ENCODE measurements at regions not wholly inside any gene's neighbourhood (a gene's known extent, or its start where the extent isn't known, plus 50 kb on each side); places are given as distances from the start of the nearest gene placed in this dataset.

- CTCF ChIA-PET = interaction anchor here (0.7 to 3.0 kb wide), 25 partner anchors 12 to 624 kb away, joined by 3 to 24 read pairs (median 4); partner anchors contain the start of gene NRIP1
- DNase-seq (ENCODE audit: low read depth) = no peak
Observed at GRCh38 chr21:14863745-14864210, 201.0 kb downstream of the NRIP1 start.

GRCh38 chr21:14862794-14863720, 201.7 kb downstream of the NRIP1 start:
- H3K27me3 ChIP-seq (ENCODE audit: control insufficient read depth, insufficient read depth, low read length) = no peaks in the 10 kb centered on the region
- H3K4me3 ChIP-seq (ENCODE audit: low read depth, low read length) = no peak overlapping the region
- DNase-seq (ENCODE audit: low read depth) = no peak
- no peaks in the 10 kb centered on the region for H3K36me3 ChIP-seq (ENCODE audit: control insufficient read depth, insufficient read depth, low read length)
- CTCF ChIA-PET = interaction anchor here (0.7 to 3.0 kb wide), 10 partner anchors 11 to 619 kb away, joined by 3 to 24 read pairs (median 5); no protein-coding TSS in a partner anchor
- POLR2A ChIA-PET = no interaction called here
- TF ChIP-seq, protein P1, sequence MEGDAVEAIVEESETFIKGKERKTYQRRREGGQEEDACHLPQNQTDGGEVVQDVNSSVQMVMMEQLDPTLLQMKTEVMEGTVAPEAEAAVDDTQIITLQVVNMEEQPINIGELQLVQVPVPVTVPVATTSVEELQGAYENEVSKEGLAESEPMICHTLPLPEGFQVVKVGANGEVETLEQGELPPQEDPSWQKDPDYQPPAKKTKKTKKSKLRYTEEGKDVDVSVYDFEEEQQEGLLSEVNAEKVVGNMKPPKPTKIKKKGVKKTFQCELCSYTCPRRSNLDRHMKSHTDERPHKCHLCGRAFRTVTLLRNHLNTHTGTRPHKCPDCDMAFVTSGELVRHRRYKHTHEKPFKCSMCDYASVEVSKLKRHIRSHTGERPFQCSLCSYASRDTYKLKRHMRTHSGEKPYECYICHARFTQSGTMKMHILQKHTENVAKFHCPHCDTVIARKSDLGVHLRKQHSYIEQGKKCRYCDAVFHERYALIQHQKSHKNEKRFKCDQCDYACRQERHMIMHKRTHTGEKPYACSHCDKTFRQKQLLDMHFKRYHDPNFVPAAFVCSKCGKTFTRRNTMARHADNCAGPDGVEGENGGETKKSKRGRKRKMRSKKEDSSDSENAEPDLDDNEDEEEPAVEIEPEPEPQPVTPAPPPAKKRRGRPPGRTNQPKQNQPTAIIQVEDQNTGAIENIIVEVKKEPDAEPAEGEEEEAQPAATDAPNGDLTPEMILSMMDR (IDR thresholded peaks at IDR 0.05; ENCODE audit: insufficient read depth, low read depth, low read length) = peak; percentile 59

More at GRCh38 chr21:14863745-14864210, 201.0 kb downstream of the NRIP1 start:
- Histone ChIP-seq H3K27me3 (ENCODE audit: control insufficient read depth, insufficient read depth, low read length) (no peaks in the 10 kb centered on the region), H3K36me3 (ENCODE audit: control insufficient read depth, insufficient read depth, low read length) (no peaks in the 10 kb centered on the region), H3K4me3 (ENCODE audit: low read depth, low read length) (no peak overlapping the region)
- TF ChIP-seq, protein P1 (IDR thresholded peaks at IDR 0.05; ENCODE audit: insufficient read depth, low read depth, low read length) = no peak
- POLR2A ChIA-PET = no interaction called here

GRCh38 chr21:14858311-14858710, 206.5 kb downstream of the NRIP1 start:
- TF ChIP-seq, protein P1 (IDR thresholded peaks at IDR 0.05; ENCODE audit: insufficient read depth, low read depth, low read length) = no peak
- ChIA-PET POLR2A (no interaction called here), CTCF (interaction anchor here (0.6 kb wide), 1 partner anchor 732 kb away, joined by 3 read pairs; no protein-coding TSS in a partner anchor)
- Histone ChIP-seq H3K36me3 (ENCODE audit: control insufficient read depth, insufficient read depth, low read length) (no peaks in the 10 kb centered on the region), H3K4me3 (ENCODE audit: low read depth, low read length) (no peak overlapping the region), H3K27me3 (ENCODE audit: control insufficient read depth, insufficient read depth, low read length) (no peaks in the 10 kb centered on the region)
- no peak for DNase-seq (ENCODE audit: low read depth)

DNA sequence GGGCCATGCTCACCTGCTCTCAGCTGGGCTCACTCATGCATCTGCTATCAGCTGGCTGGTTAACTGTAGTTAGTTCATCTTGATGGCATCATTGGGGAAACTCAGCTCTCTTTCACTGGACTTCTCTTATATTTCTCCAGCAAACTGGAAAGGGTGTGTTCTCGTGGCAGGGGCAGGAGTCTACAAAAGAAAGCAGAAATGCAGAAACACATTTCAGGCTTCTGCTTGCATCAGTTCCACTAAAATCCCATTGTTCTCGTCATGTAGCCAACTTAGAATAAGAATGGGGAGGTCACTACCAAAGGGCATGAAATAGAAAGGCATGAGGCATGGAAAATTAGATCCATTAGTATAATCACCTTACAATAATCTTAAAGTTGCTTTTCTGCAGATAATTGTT, 207.3 kb downstream of the NRIP1 start:
- H3K27me3 ChIP-seq (ENCODE audit: control insufficient read depth, insufficient read depth, low read length) = no peaks in the 10 kb centered on the region
- ChIA-PET CTCF (interaction anchor here (0.8 kb wide), 1 partner anchor 95 kb away, joined by 3 read pairs; no protein-coding TSS in a partner anchor), POLR2A (no interaction called here)
- DNase-seq (ENCODE audit: low read depth) = no peak
- no peaks in the 10 kb centered on the region for H3K36me3 ChIP-seq (ENCODE audit: control insufficient read depth, insufficient read depth, low read length)
- H3K4me3 ChIP-seq (ENCODE audit: low read depth, low read length) = no peak overlapping the region
- TF ChIP-seq, protein P1 (IDR thresholded peaks at IDR 0.05; ENCODE audit: insufficient read depth, low read depth, low read length) = no peak

GRCh38 chr21:14850394-14850793, 214.4 kb downstream of the NRIP1 start:
- POLR2A ChIA-PET = interaction anchor here (0.6 to 0.9 kb wide), 2 partner anchors 13 to 26 kb away, joined by 3 to 4 read pairs; no protein-coding TSS in a partner anchor
- peak; percentile 47 for DNase-seq (ENCODE audit: low read depth)
- no peaks in the 10 kb centered on the region for H3K36me3 ChIP-seq (ENCODE audit: control insufficient read depth, insufficient read depth, low read length)
- no peaks in the 10 kb centered on the region for H3K27me3 ChIP-seq (ENCODE audit: control insufficient read depth, insufficient read depth, low read length)
- no peak overlapping the region for H3K4me3 ChIP-seq (ENCODE audit: low read depth, low read length)
- TF ChIP-seq, protein P1 (IDR thresholded peaks at IDR 0.05; ENCODE audit: insufficient read depth, low read depth, low read length) = no peak
- CTCF ChIA-PET = interaction anchor here (0.6 to 1.5 kb wide), 2 partner anchors 14 to 237 kb away, joined by 3 to 4 read pairs; no protein-coding TSS in a partner anchor
